HT1080 (cell line): ENCODE measurements at regions not wholly inside any gene's neighbourhood (a gene's known extent, or its start where the extent isn't known, plus 50 kb on each side); places are given as distances from the start of the nearest gene placed in this dataset.

ENCODE experiments used
- DNase-seq: peaks from one replicate; pipeline ENCODE4 v3.0.0-alpha.2; 2015; ENCODE audit warnings: low read depth

DNA sequence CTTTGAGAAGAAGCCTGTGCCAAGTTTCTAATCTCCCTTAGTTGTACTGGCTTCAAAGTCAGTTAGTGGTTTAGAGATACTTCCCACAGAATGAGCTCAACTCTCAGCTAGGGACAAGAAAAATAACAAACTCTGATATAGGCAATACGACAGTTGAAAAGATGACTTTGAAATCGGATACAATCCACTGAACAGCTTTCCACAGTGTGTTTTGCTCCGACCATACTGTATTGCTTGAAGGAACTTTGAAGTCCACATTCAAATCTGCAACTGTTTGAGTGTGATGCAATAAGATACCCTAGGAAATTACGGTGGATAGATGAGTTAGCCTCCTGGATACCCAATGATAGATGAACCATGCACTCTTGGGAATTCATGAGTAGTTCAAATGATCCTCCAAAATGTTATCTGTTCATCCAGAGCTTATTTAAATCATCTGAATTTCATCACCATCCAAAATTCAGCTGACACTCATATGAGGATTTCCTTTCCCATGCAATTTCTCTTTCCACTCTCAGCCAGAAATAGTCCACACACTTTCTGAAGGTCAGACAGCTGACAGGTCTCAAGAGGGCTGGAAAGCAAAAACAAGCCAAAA is 443.8 kb downstream of the HAO1 start:
- peak; percentile 38 for DNase-seq

DNA sequence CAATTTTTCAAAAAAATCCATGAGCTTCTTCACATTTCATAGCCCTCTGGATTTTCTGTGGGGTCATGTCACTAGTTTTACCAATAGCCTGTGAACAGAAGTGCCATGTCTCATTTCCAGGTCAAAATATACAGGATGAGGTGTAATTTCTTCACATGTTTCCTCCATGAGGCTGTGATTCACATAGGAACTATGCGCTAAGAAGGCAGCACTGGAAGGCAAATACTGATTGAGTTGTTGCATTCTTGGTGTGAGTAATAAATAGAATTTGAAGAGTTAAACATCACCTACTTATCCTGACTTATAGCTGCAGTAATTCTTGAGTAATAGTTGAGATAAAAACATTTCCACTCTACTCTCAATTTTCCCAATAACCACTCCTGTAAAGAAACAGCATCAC is 442.3 kb downstream of the HAO1 start:
- DNase-seq = peak; percentile 93

DNA sequence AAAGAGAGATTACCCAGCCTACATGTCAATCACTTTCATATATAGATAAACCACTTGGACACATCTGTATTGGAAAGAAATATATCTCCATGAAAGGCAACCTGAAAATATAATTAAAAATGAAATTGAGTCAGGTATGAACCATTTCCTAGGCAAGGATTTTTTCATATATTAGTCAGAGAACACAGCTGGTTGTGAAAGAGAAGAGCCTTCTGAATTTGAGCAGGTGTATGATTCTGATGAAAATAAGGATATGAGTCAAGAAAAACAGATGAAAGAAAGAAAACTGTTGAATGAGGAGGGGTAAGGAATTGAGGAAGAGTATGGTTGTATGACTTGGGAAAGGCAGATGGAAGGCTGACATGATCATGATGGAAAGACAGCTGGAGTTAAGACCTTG is 441.1 kb downstream of the HAO1 start:
- DNase-seq = no peak

DNA sequence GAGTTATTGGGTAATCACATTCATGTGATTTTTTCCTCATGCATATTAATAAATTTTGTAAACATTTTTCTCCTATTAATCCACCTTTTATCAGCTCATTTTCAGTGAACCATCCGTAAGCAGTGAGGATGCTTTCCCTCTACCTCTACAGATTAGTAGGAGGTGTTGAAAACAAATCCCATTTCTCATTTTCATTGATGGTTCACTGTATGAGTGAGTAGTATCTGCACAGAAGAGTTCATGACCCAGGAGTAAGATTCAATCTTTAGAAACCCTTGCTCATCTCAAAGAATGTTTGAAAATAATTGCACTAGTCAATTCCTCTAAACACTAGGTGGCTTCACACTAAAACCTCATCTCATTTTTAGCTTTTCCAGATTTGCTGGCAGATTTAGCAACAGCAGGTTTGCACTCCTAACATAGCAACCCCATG is 440.0 kb downstream of the HAO1 start:
- DNase-seq = no peak

DNA sequence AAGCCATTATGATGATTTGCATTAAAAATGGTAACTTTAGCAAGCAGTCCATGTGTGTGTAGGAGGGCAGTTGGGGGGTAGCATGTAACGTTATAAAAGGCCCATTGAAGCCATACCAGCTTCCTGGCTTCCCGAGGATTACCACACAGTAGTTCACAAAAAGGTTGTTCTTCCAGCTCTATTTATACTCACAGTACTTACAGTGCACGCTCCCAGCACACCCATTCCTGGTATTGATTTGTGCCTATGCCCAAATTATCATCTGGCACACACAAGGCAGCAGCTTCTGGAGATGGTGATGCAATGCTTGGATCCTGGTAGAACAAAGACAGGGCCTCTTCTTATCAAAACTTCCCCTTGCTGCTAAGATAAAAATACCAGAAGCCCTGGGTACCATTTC is 436.8 kb downstream of the HAO1 start:
- no peak for DNase-seq

DNA sequence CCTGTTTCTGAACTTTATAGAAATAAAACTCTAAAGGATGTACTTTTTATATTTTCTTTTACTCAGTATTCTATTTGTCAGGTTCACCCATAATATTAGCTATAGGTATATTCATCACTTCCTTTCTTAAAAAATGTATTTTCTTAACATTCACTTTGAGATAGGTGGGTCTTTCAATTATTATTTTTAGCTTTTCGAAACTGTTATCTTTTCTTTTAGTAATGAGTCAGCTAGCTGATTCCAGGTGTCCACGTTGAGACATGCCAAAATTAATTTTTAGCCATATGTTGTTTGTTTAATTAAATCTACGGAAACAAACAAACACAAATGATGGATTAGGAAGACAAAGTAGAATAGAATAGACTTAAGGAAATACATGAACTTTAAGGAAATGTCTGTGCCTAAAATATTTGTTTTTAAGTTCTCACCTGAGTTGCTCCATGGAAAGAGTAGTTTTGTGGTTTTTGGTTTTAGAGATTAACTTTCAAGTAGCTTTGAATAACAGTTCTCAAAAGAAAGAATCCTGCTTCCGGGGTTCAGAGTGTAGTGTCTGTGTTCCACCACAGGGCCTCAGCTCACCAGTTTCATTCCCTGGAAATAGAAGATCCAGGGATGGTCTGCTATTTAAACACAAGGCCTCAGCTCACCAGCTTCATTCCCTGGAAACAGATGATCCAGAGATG is 435.0 kb downstream of the HAO1 start:
- no peak for DNase-seq

DNA sequence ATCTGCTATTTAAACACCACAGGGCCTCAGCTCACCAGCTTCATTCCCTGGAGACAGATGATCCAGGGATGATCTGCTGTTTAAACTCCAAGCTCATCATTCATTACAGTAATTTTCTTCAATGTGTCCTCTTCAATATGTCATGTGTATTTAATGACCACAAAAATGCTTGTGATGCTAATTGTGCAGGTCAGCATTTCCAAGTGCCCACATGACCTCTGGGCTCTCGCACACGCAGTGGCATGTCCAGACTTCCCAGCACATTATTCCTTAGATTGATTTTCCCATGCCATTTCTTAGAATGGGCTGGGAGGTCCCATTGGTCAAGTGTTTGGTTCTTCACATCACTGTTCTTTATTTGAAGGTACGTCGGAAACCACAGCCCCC is 434.4 kb downstream of the HAO1 start:
- no peak for DNase-seq

DNA sequence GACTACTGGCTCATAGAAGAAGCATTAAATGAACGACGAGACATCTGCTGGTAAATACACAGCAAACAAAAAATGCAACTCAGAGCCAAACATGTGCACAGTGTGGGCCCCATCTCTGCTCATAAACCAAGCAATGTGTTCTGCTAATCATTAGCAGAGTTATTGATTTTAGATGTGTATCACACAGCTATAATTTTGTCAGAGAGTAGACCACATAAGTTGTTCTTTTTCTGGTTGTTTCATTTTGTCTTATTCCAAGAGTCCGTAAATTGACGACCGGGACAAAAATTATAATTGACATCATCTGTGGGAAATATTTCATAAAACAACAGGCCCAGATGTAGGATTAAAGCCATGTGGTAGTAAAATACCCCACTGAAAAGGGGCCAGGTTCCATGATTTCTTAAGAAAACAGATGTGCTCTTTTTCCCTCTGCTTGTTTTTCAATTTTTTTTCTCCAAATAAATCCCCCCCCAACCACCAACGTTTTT is 423.6 kb downstream of the HAO1 start:
- no peak for DNase-seq

DNA sequence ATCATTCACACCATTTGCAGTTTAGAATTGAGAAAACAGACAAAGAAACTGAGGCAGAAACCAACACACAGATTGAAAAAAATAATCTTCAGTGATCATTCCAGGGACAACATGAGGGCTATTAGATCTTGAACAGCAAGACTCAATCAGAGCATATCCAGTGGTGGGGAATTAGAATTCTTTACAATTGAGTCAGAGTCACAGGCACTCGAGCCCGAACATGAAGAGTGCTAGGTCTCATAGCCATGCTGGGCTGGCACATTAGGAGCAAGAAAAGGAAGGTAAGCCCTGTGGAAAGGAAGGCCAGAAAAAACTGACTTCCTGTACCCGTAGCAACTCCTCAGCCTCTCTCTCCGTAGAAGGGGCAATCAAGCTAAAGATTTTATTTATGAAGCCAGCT is 419.9 kb downstream of the HAO1 start:
- no peak for DNase-seq

DNA sequence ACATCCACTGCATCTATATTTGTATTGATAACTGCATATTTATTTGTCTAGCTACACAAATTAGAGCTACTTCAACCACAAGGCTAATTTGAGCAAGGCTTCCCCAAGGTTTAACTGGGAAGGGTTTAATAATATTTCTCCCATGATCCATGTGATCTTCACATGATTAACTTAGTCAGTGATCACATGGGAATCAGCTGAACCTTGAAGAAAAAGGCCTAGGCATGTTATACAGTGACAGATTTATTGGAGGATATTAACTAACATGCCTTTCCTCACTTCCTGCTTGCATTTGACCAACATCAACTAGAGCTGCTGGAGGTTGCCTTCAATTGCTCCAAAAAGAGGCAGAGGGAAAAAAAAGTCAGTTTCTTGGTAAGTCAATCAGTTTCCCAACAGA is 417.0 kb downstream of the HAO1 start:
- DNase-seq = no peak

DNA sequence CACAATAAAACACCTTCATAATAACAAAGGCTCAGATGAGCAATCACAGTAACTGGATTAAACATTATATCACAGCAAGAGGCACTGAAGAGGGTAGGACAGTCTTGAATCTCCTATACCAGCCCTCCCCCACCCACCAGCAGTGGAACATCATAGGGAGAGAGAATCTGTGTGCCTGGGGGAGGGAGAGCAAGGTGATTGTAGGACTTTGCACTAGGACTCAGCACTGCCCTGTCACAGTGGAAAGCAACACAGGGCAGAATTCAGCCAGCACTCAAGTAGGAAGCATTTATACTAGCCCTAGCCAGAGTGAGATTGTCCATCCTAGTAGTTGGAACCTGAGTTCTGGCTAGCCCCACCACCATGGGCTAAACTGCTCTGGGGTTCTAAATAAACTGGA is 400.2 kb downstream of the HAO1 start:
- no peak for DNase-seq

DNA sequence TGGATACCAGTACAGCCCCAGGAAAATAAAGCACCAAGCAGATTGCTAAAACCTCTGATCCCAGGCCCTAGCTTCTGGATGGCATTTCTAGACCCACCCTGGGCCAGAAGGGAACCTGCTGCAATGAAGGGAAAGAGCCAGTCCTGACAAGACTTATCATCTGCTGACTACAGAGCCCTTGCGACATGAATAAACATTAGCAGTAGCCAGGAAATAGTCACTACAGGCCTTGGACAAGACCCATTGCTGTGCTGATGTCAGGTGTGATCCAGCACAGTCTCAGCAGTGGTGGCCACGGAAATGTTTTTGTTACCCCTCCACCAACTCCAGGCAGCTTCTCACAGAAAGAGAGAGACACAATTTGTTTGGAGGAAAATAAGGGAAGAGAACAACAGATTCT is 399.3 kb downstream of the HAO1 start:
- peak; percentile 7 for DNase-seq

DNA sequence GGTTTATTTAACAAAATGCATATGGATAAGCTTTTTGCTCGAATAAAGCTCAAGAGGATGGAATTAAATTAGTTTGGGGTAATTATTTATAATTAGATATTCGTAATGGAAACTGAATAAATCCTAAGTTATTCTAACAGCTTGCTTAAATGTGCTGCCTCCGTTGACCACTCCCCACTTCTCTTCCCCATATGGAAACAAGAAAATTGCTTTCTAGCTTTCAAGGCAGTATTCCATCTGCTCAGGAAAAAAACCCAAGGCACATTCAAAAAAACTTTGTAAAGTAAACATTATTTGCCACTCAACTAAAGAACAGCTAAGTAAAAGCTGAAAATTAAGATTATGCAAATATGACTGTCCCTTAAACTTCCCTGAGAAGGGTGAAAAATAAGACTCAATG is 369.2 kb downstream of the HAO1 start:
- DNase-seq = no peak

DNA sequence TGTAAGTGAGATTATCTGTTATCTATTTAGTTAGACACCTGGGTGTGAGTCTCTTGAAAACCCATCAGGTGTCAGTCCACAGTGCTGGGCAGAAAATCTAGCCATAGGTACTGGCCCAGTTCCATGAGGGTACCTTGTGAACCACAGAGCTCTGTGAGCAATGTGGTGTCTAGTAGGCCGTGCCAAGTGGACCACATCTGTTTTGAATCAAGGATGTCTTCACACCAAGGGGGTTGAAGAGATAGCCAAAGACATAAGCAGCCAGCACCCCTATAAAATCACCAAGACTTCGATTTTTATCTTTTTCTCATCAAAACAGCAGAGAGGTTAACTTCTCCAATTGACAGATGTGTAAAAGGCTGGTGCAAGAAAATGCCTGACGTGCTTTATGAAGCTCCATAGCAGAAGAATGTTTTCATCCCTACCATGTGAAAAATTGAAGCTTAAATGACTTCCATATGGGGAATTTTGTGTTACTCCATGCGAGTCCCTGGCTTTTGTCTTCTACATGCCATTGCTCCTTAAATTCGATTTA is 368.7 kb downstream of the HAO1 start:
- no peak for DNase-seq

DNA sequence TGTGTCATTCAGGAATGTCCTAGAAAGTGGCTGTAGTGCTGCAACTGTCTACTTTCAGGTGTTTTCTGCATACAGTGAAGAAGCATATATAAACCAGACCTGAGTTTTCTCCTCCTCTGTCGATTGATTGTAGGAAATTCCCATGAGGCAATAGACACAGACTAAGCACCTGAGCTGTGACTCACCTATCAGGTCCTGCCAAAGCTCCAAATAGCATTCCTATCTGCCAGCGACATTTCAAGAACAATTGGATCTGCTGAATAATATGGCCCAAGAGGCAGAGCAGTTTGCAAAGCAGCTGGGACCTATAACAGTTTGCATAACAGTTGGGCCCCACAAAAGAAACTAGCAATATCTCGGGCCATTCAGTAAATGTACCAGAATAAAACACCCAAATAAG is 360.4 kb downstream of the HAO1 start:
- no peak for DNase-seq

DNA sequence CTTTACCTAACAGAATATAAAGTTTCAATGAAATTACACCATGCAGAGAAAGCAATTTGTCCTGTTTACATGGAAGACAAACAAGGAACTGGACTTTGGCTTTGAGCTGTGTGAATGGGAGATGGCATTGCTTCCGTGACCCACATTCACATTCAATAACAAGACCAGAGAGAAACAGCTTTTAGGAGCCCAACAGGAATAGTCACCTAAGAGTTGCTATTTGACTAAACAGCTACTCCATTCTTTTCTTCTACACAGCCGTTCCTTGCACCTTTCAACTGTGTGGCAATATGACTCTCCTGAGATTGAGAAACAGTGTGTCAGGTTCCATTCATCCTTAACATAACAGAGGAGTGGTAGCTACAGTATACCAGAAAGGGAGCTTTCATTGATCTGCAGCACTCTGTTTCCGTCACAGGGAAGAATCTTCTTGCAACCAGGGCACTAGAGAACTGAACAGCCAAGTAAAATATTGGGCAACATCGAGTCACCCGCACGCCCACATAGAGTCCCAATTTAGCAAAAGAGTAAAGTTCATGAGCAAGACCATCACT is 355.1 kb downstream of the HAO1 start:
- DNase-seq = no peak

DNA sequence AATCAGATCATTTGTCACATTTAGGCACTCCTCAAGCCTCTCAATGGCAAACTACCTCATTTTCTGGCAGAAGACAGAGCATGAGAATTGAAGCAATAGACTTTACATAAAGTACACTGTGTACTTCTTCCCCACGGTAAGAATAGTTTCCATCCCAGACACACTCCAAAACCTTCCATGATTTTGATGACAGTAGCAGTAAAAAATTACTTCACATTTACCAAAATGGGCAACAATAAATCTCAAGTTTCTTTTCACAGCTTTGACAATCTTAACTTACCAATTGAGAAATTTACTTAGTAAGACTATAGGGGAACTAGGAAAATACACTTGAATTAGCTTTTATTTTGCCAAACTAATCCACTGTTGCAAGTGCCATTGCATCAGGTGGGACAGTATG is 353.8 kb downstream of the HAO1 start:
- no peak for DNase-seq

DNA sequence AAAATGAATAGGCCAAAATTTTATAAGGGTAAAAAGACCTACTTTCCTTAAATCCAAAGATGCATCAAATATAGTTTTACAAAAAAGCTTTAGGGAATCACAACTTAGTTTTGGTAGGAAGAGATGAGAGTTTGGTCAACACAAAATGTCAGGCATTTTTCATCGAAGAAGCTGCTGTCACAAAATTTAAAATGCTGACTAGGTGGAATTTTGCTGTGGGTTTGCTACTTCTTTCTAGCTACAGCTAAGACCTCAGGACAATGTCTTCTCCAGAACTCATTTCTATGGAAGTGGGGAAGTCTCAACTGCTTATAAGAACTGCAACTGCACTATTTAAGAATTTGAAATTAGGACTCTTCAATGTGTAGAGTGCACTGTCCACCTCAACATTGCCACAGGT is 351.1 kb downstream of the HAO1 start:
- DNase-seq = no peak

DNA sequence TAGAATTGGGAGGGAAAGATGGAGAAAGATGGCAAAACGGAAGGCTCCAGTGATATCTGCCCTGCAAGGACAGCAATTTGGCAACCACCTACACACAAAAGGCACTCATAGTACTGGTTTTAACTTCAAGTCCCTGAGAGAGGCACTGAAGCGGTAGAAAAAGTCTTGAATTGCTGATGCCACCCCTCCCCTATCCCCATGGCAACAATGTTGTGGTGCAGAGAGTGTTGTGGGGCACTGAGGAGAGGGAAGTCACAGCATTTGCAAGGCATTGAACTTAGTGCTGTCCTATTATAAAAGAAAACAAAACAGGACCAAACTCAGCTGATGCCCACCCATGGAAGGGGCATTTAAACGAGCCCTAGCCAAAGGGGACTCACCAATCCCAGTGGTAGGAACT is 343.7 kb downstream of the HAO1 start:
- no peak for DNase-seq

DNA sequence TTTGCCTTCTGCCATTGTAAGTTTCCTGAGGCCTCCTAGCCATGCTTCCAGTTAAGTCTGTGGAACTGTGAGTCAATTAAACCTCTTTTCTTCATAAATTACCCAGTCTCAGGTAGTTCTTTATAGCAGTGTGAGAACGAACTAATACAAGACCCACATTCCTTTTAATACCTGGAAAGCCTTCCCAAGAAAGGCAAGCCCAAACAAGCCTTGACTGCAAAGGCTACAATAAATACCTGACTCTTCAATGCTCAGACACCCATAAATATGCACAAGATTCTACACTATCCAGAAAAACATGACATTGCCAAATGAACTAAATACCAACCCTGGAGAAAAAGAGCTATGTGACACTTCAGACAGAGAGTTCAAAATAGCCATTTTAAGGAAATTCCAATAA is 338.8 kb downstream of the HAO1 start:
- DNase-seq = no peak

DNA sequence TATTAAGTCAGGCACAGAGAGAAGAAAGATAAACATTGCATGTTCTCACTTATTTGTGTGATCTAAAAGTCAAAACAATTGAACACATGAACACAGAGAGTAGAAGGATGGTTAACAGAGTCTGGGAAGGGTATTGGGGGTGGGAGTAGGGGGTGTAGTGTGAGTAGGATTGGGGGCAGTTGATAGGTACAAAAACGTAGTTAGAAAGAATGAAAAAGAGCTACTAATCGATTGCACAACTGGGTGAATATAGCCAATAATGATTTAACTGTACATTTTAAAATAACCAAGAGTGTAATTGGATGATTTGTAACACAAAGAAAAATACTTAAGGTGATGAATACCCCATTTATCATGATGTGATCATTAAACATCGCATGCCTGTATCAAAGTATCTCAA is 333.3 kb downstream of the HAO1 start:
- DNase-seq = no peak

DNA sequence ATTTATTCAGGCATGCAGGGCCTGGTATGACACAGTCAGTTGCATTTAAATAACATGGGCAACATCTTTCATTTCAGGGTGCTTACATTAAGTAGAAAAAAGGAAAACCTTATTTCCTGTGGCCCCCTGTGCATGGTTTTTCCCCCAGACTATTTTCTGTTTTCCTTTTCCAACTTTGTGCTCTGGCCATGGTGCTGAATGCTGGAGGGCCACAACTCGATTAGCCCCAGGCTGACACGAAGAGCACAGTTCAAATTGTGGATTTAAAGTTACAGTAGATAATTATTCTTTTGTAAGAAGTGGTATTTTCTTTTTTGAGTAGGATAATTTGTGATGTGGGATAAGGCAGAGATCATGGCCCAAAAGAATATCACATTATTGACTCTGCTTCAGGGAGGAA is 332.0 kb downstream of the HAO1 start:
- no peak for DNase-seq

DNA sequence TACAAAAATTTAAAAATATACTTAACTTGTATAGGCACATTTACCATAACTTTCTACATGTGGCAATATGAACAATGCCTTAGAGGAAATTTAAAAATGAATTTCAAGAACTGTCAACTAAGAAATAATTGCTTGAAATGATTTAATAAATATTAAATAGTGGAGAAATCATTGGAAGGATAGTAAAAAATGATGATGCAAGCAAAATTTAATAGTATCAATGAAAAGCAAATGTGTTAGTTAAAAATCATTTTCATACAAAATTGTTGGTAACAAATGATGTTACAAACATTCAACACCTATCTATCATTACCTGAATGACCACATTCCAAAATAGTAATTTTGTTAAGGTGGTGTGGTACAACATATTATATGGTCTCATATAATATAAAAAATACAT is 331.0 kb downstream of the HAO1 start:
- DNase-seq = no peak
